Brain microvascular endothelial cell (primary cell): ENCODE measurements at regions not wholly inside any gene's neighbourhood (a gene's known extent, or its start where the extent isn't known, plus 50 kb on each side); places are given as distances from the start of the nearest gene placed in this dataset.

Experiments used
- DNase-seq: peaks from one replicate; pipeline ENCODE4 v3.0.0-alpha.2; 2020
- H3K27ac ChIP-seq: fragments of 250-450 bp; sonication (Bioruptor Pico); 2 replicates; pipeline ENCODE4 v1.5.1; 2020; ENCODE audit warnings: mild to moderate bottlenecking, moderate library complexity
- H3K27me3 ChIP-seq: fragments of 250-450 bp; sonication (Bioruptor Pico); replicated peaks from 2 replicates; pipeline ENCODE4 v1.5.1; 2020; ENCODE audit warnings: mild to moderate bottlenecking
- H3K36me3 ChIP-seq: fragments of 250-450 bp; sonication (Bioruptor Pico); replicated peaks from 2 replicates; pipeline ENCODE4 v1.5.1; 2020; ENCODE audit warnings: mild to moderate bottlenecking
- H3K4me3 ChIP-seq: 2 replicates; pipeline ENCODE4 v1.5.1; 2011; ENCODE audit warnings: low read depth, mild to moderate bottlenecking, control low read depth, low read length, moderate library complexity
- CTCF ChIP-seq: IDR thresholded peaks from 2 replicates; pipeline ENCODE4 v1.5.1; 2011; ENCODE audit warnings: low read depth, mild to moderate bottlenecking, moderate library complexity, low read length, control low read depth, inconsistent platforms; ENCODE audit errors: missing control alignments
- in situ Hi-C: cut with HindIII; loops from 2 replicates; pipeline ENCODE4 v1.10.0; 2017; ENCODE audit warnings: low sequenced_read_pairs, low pct_ligation_motif_present

- TF ChIP-seq CTCF, result no peak
- in situ Hi-C loops, result no loop called here
Observed at GRCh38 chr4:184317234-184317918, 99.7 kb upstream of the ENPP6 start.

GRCh38 chr4:184316821-184317220 lies 99.1 kb upstream of the ENPP6 start:
- no peak overlapping the region for H3K4me3 ChIP-seq
- H3K27me3 ChIP-seq, result no peaks in the 10 kb centered on the region
- TF ChIP-seq CTCF, result no peak
- in situ Hi-C loops, result no loop called here
- no peaks in the 10 kb centered on the region for H3K36me3 ChIP-seq
- H3K27ac ChIP-seq, result no peak overlapping the region
- DNase-seq, result no peak

More at GRCh38 chr4:184317234-184317918, 99.7 kb upstream of the ENPP6 start:
- H3K27ac ChIP-seq, result no peak overlapping the region
- H3K27me3 ChIP-seq, result no peaks in the 10 kb centered on the region
- DNase-seq, result no peak
- H3K36me3 ChIP-seq, result no peaks in the 10 kb centered on the region
- no peak overlapping the region for H3K4me3 ChIP-seq

- Histone ChIP-seq H3K4me3 (no peak overlapping the region), H3K27me3 (no peaks in the 10 kb centered on the region), H3K36me3 (no peaks in the 10 kb centered on the region), H3K27ac (no peak overlapping the region)
- in situ Hi-C loops, result no loop called here
- no peak for TF ChIP-seq CTCF
- DNase-seq, result no peak
Observed at GRCh38 chr4:184315675-184316359, 98.1 kb upstream of the ENPP6 start.

GRCh38 chr4:184313702-184314659 lies 96.3 kb upstream of the ENPP6 start:
- in situ Hi-C loops, result no loop called here
- Histone ChIP-seq H3K27me3 (no peaks in the 10 kb centered on the region), H3K27ac (no peak overlapping the region), H3K4me3 (no peak overlapping the region), H3K36me3 (no peaks in the 10 kb centered on the region)
- no peak for DNase-seq
- no peak for TF ChIP-seq CTCF

- no peak for DNase-seq
- H3K27ac ChIP-seq, result no peak overlapping the region
- no peak for TF ChIP-seq CTCF
- in situ Hi-C loops, result no loop called here
- no peak overlapping the region for H3K4me3 ChIP-seq
- no peaks in the 10 kb centered on the region for H3K27me3 ChIP-seq
- no peaks in the 10 kb centered on the region for H3K36me3 ChIP-seq
Observed at GRCh38 chr4:184313058-184313581, 95.4 kb upstream of the ENPP6 start.
